K562 (cell line): ENCODE measurements at regions not wholly inside any gene's neighbourhood (a gene's known extent, or its start where the extent isn't known, plus 50 kb on each side); places are given as distances from the start of the nearest gene placed in this dataset.

ENCODE experiments used
- ATAC-seq: fragments of 200-7000 bp; cut with Tn5 transposase; 3 replicates; pipeline ENCODE4 v1.9.1; 2020; ENCODE audit warnings: moderate library complexity
- BruUV-seq: library from RNA; stranded (reverse); fragments of 400-500 nt; replicated peaks from 2 replicates; lab custom pipeline; 2021; lab: Mats Ljungman, UMichigan
- CTCF ChIA-PET: fragments of 300-600 bp; formaldehyde crosslinking; extraction: SDS; loops from one replicate; lab custom pipeline; 2021; ENCODE audit warnings: low intra/inter-chr PET ratio; lab: Yijun Ruan, JAX
- POLR2A ChIA-PET: fragments of 300-600, 350-650 bp; sonication (Branson Sonifier 250); formaldehyde crosslinking; extraction: SDS; loops from one replicate; lab custom pipeline; 2021; ENCODE audit warnings: antibody characterized with exemption, inconsistent platforms; lab: Yijun Ruan, JAX
- DNase-seq, 4 experiments: peaks; one replicate each; pipeline versions ENCODE4 v3.0.0 to v3.0.0-alpha.2; 2011 to 2018; ENCODE audit warnings: low spot score in 3 of 4, mixed read lengths in 3 of 4; ENCODE audit errors: extremely low read depth in 1 of 4
- FAIRE-seq: peaks from 2 replicates; lab custom pipeline; 2011; peaks lifted over from hg19 to GRCh38; lab: Jason Lieb, UNC
- H2AFZ ChIP-seq: 2 replicates; pipeline ENCODE4 v1.6.0; 2011; ENCODE audit warnings: low read depth, low read length, control low read depth, inconsistent platforms
- H3K27ac ChIP-seq: fragments of 200-600 bp; 3 replicates; pipeline ENCODE4 v1.8.0; 2011; ENCODE audit warnings: low read depth, mild to moderate bottlenecking, control low read depth, inconsistent platforms, low read length, moderate library complexity, mixed read lengths; ENCODE audit errors: extremely low read depth
- H3K27me3 ChIP-seq, 2 experiments: fragments of 300-600 bp in 1 of 2; 2 replicates in 1 of 2; 3 replicates in 1 of 2; pipeline versions ENCODE4 v1.6.0 to v1.8.0; 2011; ENCODE audit warnings: inconsistent platforms in 2 of 2, low read length in 2 of 2, mild to moderate bottlenecking in 1 of 2, mixed read lengths in 1 of 2, moderate library complexity in 1 of 2; ENCODE audit not compliant: control insufficient read depth in 2 of 2, insufficient read depth in 2 of 2
- H3K36me3 ChIP-seq: fragments of 300-600 bp; 3 replicates; pipeline ENCODE4 v1.8.0; 2011; ENCODE audit warnings: mild to moderate bottlenecking, low read length, inconsistent platforms; ENCODE audit not compliant: control insufficient read depth, insufficient read depth
- H3K4me1 ChIP-seq, 2 experiments: fragments of 200-600 bp in 1 of 2; replicated peaks in 1 of 2; 2 replicates in 1 of 2; 3 replicates in 1 of 2; pipeline versions ENCODE4 v1.5.1 to v1.8.0; 2011; ENCODE audit warnings: inconsistent platforms in 2 of 2, low read length in 2 of 2, mild to moderate bottlenecking in 1 of 2, mixed read lengths in 1 of 2, moderate library complexity in 1 of 2; ENCODE audit not compliant: control insufficient read depth in 2 of 2, insufficient read depth in 2 of 2
- H3K4me2 ChIP-seq: 2 replicates; pipeline ENCODE4 v1.6.1; 2011; ENCODE audit warnings: low read length, control low read depth, inconsistent platforms, mixed read lengths; ENCODE audit not compliant: insufficient read depth
- H3K4me3 ChIP-seq: fragments of 200-600 bp; sonication (generic), shearing (Covaris generic); 2 replicates; pipeline ENCODE4 v1.5.1; 2016; ENCODE audit warnings: control low read depth, inconsistent platforms
- H3K79me2 ChIP-seq: fragments of 200-600 bp; 3 replicates; pipeline ENCODE4 v1.8.0; 2011; ENCODE audit warnings: low read length, inconsistent platforms; ENCODE audit not compliant: control insufficient read depth, insufficient read depth
- H3K9ac ChIP-seq, 2 experiments: 2 replicates each; pipeline versions ENCODE4 v1.6.0 to v1.6.1; 2011; ENCODE audit warnings: low read depth in 2 of 2, low read length in 2 of 2, control low read depth in 1 of 2, inconsistent platforms in 1 of 2, mild to moderate bottlenecking in 1 of 2, mixed read lengths in 1 of 2; ENCODE audit not compliant: insufficient read depth in 1 of 2
- H3K9me1 ChIP-seq: one replicate; pipeline ENCODE4 v1.6.0; 2011; ENCODE audit warnings: inconsistent platforms, mild to moderate bottlenecking, low read length, moderate library complexity; ENCODE audit not compliant: control insufficient read depth, insufficient read depth
- H3K9me3 ChIP-seq: replicated peaks from 2 replicates; pipeline ENCODE4 v1.5.1; 2011; ENCODE audit warnings: low read depth, low read length, inconsistent platforms; ENCODE audit not compliant: control insufficient read depth, insufficient read depth
- H4K20me1 ChIP-seq: replicated peaks from 2 replicates; pipeline ENCODE4 v1.6.1; 2011; ENCODE audit warnings: low read length, inconsistent platforms, mixed read lengths; ENCODE audit not compliant: control insufficient read depth, insufficient read depth
- BCL6 ChIP-seq: fragments of 250-450 bp; sonication (Bioruptor Pico); IDR thresholded peaks from 2 replicates; pipeline ENCODE4 v1.4.0; 2020
- BDP1 ChIP-seq: IDR thresholded peaks from 3 replicates; pipeline ENCODE4 v1.6.1; 2011; ENCODE audit not compliant: insufficient read length, insufficient read depth
- CBFB ChIP-seq: sonication (generic); formaldehyde crosslinking; IDR thresholded peaks from 2 replicates; pipeline ENCODE4 v1.4.0; 2020; ENCODE audit warnings: mild to moderate bottlenecking, missing genetic modification reagents
- CHD2 ChIP-seq: IDR thresholded peaks from 2 replicates; pipeline ENCODE4 v1.6.1; 2011; ENCODE audit warnings: low read depth, low read length
- CXXC5 ChIP-seq: fragments of 250-450 bp; sonication (Bioruptor Pico); IDR thresholded peaks from 2 replicates; pipeline ENCODE4 v1.8.0; 2022; ENCODE audit warnings: inconsistent platforms, mild to moderate bottlenecking, moderate library complexity
- GATAD2B ChIP-seq: fragments of 450-650 bp; IDR thresholded peaks from 2 replicates; pipeline ENCODE4 v1.6.1; 2017; ENCODE audit warnings: mild to moderate bottlenecking, borderline replicate concordance
- HIVEP1 ChIP-seq: fragments of 250-450 bp; sonication (Bioruptor Pico); IDR thresholded peaks from 2 replicates; pipeline ENCODE4 v1.4.0; 2020; ENCODE audit warnings: mild to moderate bottlenecking
- KAT2B ChIP-seq: IDR thresholded peaks from one replicate; pipeline ENCODE4 v1.6.1; 2012; ENCODE audit warnings: low read depth, mild to moderate bottlenecking, control low read depth, inconsistent platforms, low read length, moderate library complexity
- MXI1 ChIP-seq: IDR thresholded peaks from 2 replicates; pipeline ENCODE4 v1.6.1; 2011; ENCODE audit warnings: low read depth, mild to moderate bottlenecking, improper control_type of control experiment, low read length
- PREB ChIP-seq: sonication (generic); formaldehyde crosslinking; IDR thresholded peaks from 2 replicates; pipeline ENCODE4 v1.8.1; 2023; ENCODE audit warnings: mild to moderate bottlenecking, missing genetic modification reagents
- RFX7 ChIP-seq: fragments of 250-450 bp; sonication (Bioruptor Pico); IDR thresholded peaks from 2 replicates; pipeline ENCODE4 v1.5.1; 2021; ENCODE audit warnings: mild to moderate bottlenecking
- SMAD4 ChIP-seq: fragments of 250-450 bp; sonication (Bioruptor Pico); conservative IDR thresholded peaks from 2 replicates; pipeline ENCODE4 v1.8.0; 2021; ENCODE audit warnings: inconsistent platforms, mild to moderate bottlenecking, moderate library complexity
- SMARCE1 ChIP-seq: fragments of 450-650 bp; IDR thresholded peaks from 2 replicates; pipeline ENCODE4 v1.7.1; 2016; ENCODE audit warnings: mild to moderate bottlenecking
- ZBTB49 ChIP-seq: sonication (generic); formaldehyde crosslinking; IDR thresholded peaks from 2 replicates; pipeline ENCODE4 v1.8.0; 2022; ENCODE audit warnings: missing genetic modification reagents, mild to moderate bottlenecking, borderline replicate concordance
- ZNF507 ChIP-seq: conservative IDR thresholded peaks from 2 replicates; pipeline ENCODE4 v1.6.1; 2017; ENCODE audit warnings: missing genetic modification characterization, missing compliant biosample characterization
- WGBS: fragments of 100-300 bp; shearing (Covaris generic); methylation state at CpG from one replicate; pipeline ENCODE4 v1.1.6; 2016; ENCODE audit warnings: low coverage, mixed read lengths; ENCODE audit not compliant: insufficient coverage; ENCODE audit errors: missing lambda C conversion rate; 5-methylcytosine and 5-hydroxymethylcytosine counted together
- in situ Hi-C: fragments of 300-500 bp; cut with MboI; formaldehyde crosslinking; loops from 4 replicates; pipeline ENCODE4 v1.15.0; 2018; ENCODE audit warnings: inconsistent platforms, mixed read lengths
- intact Hi-C: fragments of 100-400 bp; cut with micrococcal nuclease; formaldehyde crosslinking; loops from 2 replicates; pipeline ENCODE4 v1.14.2; 2022
- TF ChIP-seq, protein P1 (sequence below): fragments of 450-650 bp; IDR thresholded peaks from one replicate; pipeline ENCODE4 v1.6.1; 2018; ENCODE audit warnings: mild to moderate bottlenecking, moderate library complexity; ENCODE audit not compliant: partially characterized antibody
- TF ChIP-seq, protein P2 (sequence below): fragments of 250-450 bp; sonication (Bioruptor Pico); IDR thresholded peaks from 2 replicates; pipeline ENCODE4 v1.6.1; 2021; ENCODE audit warnings: mild to moderate bottlenecking
- TF ChIP-seq, protein P3 (sequence below): fragments of 450-650 bp; formaldehyde crosslinking; IDR thresholded peaks from 2 replicates; pipeline ENCODE4 v1.4.0; 2020; ENCODE audit warnings: mild to moderate bottlenecking, moderate library complexity

DNA sequence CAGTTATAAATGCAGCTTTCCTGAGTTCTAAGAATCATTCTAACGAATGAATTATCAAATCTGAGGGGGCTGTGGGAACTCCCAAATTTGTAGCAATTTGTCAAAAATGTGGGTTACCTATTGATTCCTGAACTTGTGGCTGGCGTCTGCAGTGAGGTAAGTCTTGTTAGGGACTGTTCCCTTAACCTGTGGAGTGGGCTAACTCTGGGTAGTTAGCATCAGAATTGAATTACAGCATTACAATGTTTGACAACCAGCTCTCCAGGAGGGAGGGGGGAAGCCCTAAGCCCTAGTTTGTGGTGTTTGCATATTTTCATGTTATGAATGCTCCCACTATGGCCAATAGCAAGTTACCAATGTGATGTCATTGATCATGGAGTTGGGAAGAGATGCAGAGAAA, 65.9 kb upstream of the STT3B start:
- no peaks in the 10 kb centered on the region for H3K36me3 ChIP-seq
- H3K4me3 ChIP-seq: no peak overlapping the region
- no peak for DNase-seq
- H3K9me1 ChIP-seq: no peaks in the 10 kb centered on the region
- TF ChIP-seq CHD2 (no peak), SMARCE1 (no peak), RFX7 (CRISPR knock-in tag) (no peak), ZNF507 (tag) (no peak), CBFB (no peak), PREB (CRISPR knock-in tag) (no peak), CXXC5 (CRISPR knock-in tag) (no peak), BDP1 (no peak), SMAD4 (no peak), MXI1 (no peak), HIVEP1 (CRISPR knock-in tag) (no peak), GATAD2B (no peak), ZBTB49 (no peak), BCL6 (CRISPR knock-in tag) (no peak), KAT2B (no peak)
- TF ChIP-seq, protein P1, sequence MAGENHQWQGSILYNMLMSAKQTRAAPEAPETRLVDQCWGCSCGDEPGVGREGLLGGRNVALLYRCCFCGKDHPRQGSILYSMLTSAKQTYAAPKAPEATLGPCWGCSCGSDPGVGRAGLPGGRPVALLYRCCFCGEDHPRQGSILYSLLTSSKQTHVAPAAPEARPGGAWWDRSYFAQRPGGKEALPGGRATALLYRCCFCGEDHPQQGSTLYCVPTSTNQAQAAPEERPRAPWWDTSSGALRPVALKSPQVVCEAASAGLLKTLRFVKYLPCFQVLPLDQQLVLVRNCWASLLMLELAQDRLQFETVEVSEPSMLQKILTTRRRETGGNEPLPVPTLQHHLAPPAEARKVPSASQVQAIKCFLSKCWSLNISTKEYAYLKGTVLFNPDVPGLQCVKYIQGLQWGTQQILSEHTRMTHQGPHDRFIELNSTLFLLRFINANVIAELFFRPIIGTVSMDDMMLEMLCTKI: no peak
- TF ChIP-seq, protein P2, sequence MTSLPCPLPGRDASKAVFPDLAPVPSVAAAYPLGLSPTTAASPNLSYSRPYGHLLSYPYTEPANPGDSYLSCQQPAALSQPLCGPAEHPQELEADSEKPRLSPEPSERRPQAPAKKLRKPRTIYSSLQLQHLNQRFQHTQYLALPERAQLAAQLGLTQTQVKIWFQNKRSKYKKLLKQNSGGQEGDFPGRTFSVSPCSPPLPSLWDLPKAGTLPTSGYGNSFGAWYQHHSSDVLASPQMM (CRISPR knock-in tag): no peak
- TF ChIP-seq, protein P3, sequence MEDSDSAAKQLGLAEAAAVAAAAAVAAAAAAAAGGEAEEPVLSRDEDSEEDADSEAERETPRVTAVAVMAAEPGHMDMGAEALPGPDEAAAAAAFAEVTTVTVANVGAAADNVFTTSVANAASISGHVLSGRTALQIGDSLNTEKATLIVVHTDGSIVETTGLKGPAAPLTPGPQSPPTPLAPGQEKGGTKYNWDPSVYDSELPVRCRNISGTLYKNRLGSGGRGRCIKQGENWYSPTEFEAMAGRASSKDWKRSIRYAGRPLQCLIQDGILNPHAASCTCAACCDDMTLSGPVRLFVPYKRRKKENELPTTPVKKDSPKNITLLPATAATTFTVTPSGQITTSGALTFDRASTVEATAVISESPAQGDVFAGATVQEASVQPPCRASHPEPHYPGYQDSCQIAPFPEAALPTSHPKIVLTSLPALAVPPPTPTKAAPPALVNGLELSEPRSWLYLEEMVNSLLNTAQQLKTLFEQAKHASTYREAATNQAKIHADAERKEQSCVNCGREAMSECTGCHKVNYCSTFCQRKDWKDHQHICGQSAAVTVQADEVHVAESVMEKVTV (CRISPR knock-in tag): no peak
- TF ChIP-seq, all 486 proteins: peak for 0
- no peak overlapping the region for H3K4me2 ChIP-seq
- 0% methylated on average over 2 of the region's 2 CpGs for WGBS
- H3K27me3 ChIP-seq: no peaks in the 10 kb centered on the region
- no peaks in the 10 kb centered on the region for H4K20me1 ChIP-seq
- H3K27ac ChIP-seq: no peak overlapping the region
- BruUV-seq: no TSS peak
- peaks cover 0 to 9% of the 10 kb centered on the region in 2 experiments; a peak in 3 of 5 replicates for H3K4me1 ChIP-seq
- in situ Hi-C loops (no loop called here), intact Hi-C loops (no loop called here)
- ChIA-PET CTCF (no interaction called here), POLR2A (no interaction called here)
- no peaks in the 10 kb centered on the region for H3K79me2 ChIP-seq
- ATAC-seq (no peak), FAIRE-seq (no peak)
- H3K9me3 ChIP-seq: no peaks in the 10 kb centered on the region; the same call in 1 of the 2 replicates
- H3K9ac ChIP-seq: no peak overlapping the region
- H2AFZ ChIP-seq: no peak overlapping the region
